Esophagus squamous epithelium (tissue), 4 donors: ENCODE measurements at regions not wholly inside any gene's neighbourhood (a gene's known extent, or its start where the extent isn't known, plus 50 kb on each side); places are given as distances from the start of the nearest gene placed in this dataset.

ENCODE experiments used
- POLR2A ChIP-seq, 4 donors: fragments of 450-650 bp; IDR thresholded peaks; one replicate each; pipeline ENCODE4 v1.6.1; 2017; ENCODE audit warnings: antibody characterized with exemption in 4 of 4, mild to moderate bottlenecking in 4 of 4, moderate library complexity in 3 of 4
- TF ChIP-seq, protein P1 (sequence below), 6 experiments: fragments of 450-650 bp in 4 of 6; fragments of 200-600 bp in 2 of 6; sonication (generic) in 2 of 6; IDR thresholded peaks; one replicate each; pipeline ENCODE4 v1.5.1; 2016 to 2019; ENCODE audit warnings: antibody characterized with exemption in 6 of 6, mild to moderate bottlenecking in 4 of 6, moderate library complexity in 4 of 6

DNA sequence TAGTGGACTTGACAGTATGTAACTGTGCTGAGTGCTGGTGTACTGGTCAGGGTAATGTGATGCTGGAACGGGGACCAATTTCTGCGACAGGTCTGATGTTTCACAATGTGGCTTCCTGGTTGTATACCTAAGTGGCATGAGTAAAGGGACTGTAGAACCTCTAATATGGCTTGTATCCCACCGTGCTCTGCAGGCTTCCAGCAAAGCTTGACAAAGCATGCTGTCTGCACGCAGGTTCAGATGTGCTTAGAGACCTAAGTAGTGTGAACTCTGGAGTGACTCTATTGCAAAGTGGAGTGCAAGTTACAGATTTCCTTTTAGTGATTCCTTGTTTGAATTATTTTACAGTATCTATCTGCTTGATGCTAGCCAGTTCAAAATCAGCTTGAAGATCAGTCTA, 415.8 kb upstream of the NOVA1 start:
- TF ChIP-seq, protein P1, sequence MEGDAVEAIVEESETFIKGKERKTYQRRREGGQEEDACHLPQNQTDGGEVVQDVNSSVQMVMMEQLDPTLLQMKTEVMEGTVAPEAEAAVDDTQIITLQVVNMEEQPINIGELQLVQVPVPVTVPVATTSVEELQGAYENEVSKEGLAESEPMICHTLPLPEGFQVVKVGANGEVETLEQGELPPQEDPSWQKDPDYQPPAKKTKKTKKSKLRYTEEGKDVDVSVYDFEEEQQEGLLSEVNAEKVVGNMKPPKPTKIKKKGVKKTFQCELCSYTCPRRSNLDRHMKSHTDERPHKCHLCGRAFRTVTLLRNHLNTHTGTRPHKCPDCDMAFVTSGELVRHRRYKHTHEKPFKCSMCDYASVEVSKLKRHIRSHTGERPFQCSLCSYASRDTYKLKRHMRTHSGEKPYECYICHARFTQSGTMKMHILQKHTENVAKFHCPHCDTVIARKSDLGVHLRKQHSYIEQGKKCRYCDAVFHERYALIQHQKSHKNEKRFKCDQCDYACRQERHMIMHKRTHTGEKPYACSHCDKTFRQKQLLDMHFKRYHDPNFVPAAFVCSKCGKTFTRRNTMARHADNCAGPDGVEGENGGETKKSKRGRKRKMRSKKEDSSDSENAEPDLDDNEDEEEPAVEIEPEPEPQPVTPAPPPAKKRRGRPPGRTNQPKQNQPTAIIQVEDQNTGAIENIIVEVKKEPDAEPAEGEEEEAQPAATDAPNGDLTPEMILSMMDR (IDR thresholded peaks at IDR 0.05): no peak
- no peak for TF ChIP-seq POLR2A (IDR thresholded peaks at IDR 0.05)
